ENCODE measurements at regions not wholly inside any gene's neighbourhood (a gene's known extent, or its start where the extent isn't known, plus 50 kb on each side); places are given as distances from the start of the nearest gene placed in this dataset.
"Not testable (repeated sequence)": the region's sequence is repeated elsewhere in the genome, so short reads cannot be mapped to it uniquely, and the experiment has no call there.

- no peak for DNase-seq
Observed at GRCh38 chr18:52220062-52220591, 119.9 kb upstream of the DCC start.

GRCh38 chr18:52222211-52222610 is 117.8 kb upstream of the DCC start:
- no peak for DNase-seq

- no peak for DNase-seq
Observed at GRCh38 chr18:52227536-52227935, 112.5 kb upstream of the DCC start.

GRCh38 chr18:52228166-52228565 is 111.8 kb upstream of the DCC start:
- DNase-seq: no peak

GRCh38 chr18:52236131-52236530 is 103.9 kb upstream of the DCC start:
- no peak for DNase-seq

DNA sequence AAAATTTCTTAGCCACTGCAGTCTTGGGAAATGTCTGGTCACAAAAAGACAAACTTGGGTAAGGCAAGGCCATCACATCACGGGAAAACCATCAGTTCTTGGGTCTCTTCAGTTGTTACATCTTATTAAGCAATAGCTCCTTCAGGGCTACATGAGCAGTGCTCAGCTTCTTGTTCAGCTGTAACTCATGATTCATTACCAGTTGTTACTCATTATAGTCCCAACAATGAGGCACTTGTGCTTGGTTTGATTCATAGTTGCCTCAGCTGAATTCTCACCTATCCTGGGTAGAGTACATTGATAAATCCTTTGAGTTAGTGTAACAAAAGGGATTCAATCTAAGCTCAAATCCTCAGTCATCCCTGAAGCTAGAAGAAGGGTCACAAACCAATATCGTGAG is 102.4 kb upstream of the DCC start:
- no peak for DNase-seq

- DNase-seq: no peak
Observed at GRCh38 chr18:52242711-52243110, 97.3 kb upstream of the DCC start.

DNA sequence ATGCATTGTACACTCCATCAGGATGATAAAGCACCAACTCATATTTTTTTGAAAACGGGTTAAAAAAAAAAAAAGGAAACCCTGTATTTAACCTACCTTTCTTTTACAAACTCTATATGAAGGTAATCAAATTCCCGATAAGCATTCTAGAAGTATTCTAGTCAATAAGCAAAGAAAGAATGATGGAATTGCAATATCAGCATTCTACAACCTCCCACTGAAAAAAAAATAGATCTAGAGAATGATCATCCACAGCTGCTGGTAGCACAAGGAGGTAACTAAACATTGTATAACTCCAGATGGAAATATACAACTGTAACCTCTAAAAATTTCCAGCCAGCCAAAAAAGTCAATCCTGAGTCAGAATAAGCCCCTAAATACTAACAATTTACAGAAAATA is 95.3 kb upstream of the DCC start:
- no peak for DNase-seq

DNA sequence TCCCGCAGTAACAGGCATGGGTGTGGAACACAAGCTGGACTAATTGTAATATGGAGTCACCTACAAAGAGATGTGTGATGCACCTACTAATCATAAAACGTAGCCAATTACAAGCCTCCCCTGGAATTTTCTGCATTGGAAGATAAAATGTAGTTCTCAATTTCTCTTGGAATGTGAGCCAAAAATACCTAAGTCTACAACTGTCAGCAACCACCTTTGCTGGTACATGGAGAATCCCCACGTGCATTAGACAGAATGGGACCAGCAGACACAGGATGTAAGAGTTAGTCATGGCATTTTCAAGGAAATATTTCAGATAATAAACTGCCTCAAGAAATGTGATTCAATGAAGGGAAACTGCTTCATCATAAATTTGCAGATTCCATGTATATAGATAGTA is 85.6 kb upstream of the DCC start:
- no peak for DNase-seq

- DNase-seq: not testable (repeated sequence)
Observed at GRCh38 chr18:52257417-52257816, 82.6 kb upstream of the DCC start.

- no peak for DNase-seq
Observed at GRCh38 chr18:52275817-52276216, 64.2 kb upstream of the DCC start.

GRCh38 chr18:52277785-52278184 is 62.2 kb upstream of the DCC start:
- no peak for DNase-seq

DNA sequence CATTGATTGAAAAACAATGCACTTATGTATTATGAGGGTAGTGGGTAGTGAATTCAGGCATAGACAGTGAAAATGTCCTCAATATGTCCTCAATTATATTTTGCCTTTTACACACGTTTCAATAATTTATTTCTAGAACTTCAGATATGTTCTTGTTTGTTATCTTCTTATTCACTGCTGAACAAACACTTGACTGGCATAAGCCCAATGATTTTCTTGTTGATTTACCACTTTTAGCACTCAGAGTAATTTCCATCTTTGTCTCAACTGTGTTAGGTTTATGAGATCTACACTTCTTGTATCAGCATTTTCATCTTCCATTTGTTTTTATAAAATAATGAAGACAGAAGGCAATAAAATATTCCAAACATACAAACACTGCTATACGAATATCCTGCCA is 61.8 kb upstream of the DCC start:
- no peak for DNase-seq

- no peak for DNase-seq
Observed at GRCh38 chr18:52280702-52281101, 59.3 kb upstream of the DCC start.

DNA sequence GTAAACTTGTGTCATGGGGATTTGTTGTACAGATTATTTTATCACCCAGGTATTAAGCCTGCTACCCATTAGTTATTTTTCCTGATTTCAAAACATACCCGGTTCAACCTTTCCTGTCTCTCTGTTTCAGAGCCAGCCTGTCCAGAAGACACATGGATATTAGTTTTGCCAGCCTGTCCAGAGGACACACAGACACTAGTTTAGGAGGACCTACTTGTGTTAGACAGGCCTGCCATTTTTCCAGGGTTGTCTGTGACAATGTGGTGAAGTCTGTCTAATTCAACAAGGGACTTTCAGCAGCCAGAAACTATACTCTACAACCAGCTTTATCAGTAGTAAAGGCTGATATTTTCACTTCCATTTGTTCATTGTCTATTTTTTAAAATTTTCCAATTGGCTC is 56.1 kb upstream of the DCC start:
- no peak for DNase-seq

- DNase-seq: no peak
Observed at GRCh38 chr18:52286675-52287074, 53.3 kb upstream of the DCC start.

GRCh38 chr18:52287151-52287550 is 52.8 kb upstream of the DCC start:
- DNase-seq: no peak

DNA sequence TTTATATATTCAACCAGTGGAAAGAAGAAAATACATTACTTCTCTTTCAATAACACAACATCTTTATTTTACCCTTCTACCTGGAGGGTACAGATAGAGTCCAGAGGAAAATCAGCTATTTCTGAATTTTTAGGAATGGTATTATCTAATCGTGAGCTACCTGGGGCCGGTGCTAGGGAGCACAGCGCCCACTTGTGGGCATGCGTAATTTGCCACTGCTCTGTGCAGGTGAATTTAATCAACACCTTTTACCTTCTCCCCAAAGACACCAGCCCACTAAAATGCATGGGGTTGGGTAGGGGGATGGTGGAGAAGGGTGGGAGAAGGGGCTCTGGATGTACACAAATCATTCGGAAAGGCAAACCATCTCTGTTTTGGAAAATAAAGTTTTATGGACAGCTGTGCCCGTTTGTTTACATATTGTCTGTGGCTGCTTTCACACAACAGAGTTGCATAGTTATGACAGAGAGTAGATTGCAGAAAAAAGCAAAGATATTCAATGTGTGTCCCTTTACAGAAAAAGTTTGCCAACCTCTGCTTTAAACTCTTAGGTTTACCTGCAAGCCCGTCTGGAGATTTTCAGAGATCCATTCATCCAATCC is 51.5 kb upstream of the DCC start:
- no peak for DNase-seq

GRCh38 chr18:52289392-52289791 is 50.6 kb upstream of the DCC start:
- DNase-seq: no peak

All from MV-4-11 (cell line).